NT2/D1 (cell line): ENCODE measurements at regions not wholly inside any gene's neighbourhood (a gene's known extent, or its start where the extent isn't known, plus 50 kb on each side); places are given as distances from the start of the nearest gene placed in this dataset.

Experiments
- DNase-seq: peaks from one replicate; pipeline ENCODE4 v3.0.0-alpha.2; 2011; ENCODE audit warnings: low read depth, low spot score
- H3K27me3 ChIP-seq: 2 replicates; pipeline ENCODE4 v1.6.0; 2011; ENCODE audit warnings: mild to moderate bottlenecking; ENCODE audit not compliant: insufficient read length, insufficient read depth
- H3K36me3 ChIP-seq: 2 replicates; pipeline ENCODE4 v1.6.1; 2011; ENCODE audit warnings: mild to moderate bottlenecking, low read length, mixed read lengths; ENCODE audit not compliant: insufficient read depth, insufficient read length
- H3K4me1 ChIP-seq: 2 replicates; pipeline ENCODE4 v1.5.1; 2011; ENCODE audit not compliant: insufficient read depth, insufficient read length
- H3K4me3 ChIP-seq: 2 replicates; pipeline ENCODE4 v1.5.1; 2011; ENCODE audit warnings: low read depth; ENCODE audit not compliant: insufficient read length
- H3K9ac ChIP-seq: 2 replicates; pipeline ENCODE4 v1.6.0; 2011; ENCODE audit warnings: low read depth; ENCODE audit not compliant: insufficient read length
- H3K9me3 ChIP-seq: 2 replicates; pipeline ENCODE4 v1.5.1; 2011; ENCODE audit warnings: mild to moderate bottlenecking, low read length; ENCODE audit not compliant: insufficient read depth
- SUZ12 ChIP-seq: IDR thresholded peaks from 2 replicates; pipeline ENCODE4 v1.6.1; 2011; ENCODE audit not compliant: insufficient read length, insufficient read depth; ENCODE audit errors: extremely low read depth
- YY1 ChIP-seq: IDR thresholded peaks from 2 replicates; pipeline ENCODE4 v1.6.1; 2011; ENCODE audit not compliant: insufficient read length, insufficient read depth
- ZNF274 ChIP-seq: IDR thresholded peaks from 2 replicates; pipeline ENCODE4 v1.6.1; 2011; ENCODE audit warnings: mild to moderate bottlenecking, low read depth, low read length

DNA sequence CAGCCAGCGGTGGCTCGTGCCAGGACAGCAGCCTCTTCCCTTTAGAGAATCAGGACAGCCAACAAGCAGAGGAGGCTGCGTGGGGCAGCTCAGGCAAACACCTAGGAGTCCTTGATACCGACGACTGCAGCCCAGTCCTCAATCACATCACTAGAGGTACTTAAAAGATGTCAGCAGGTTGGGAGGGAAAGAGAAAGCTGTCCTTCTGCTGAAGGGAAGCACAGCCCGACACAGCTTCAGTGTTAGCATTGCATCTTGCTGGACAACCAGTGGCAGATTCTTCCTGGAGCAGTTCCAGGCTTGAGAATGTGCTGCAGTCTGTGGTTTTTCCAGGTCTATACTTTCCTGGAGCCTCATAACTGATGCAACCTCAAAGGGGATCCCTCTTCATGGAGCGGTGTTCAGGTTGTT lies 230.5 kb downstream of the SYK start:
- H3K9me3 ChIP-seq = peaks cover 12% of the 10 kb centered on the region; the same call in 1 of the 2 replicates
- H3K36me3 ChIP-seq = no peaks in the 10 kb centered on the region
- H3K4me1 ChIP-seq = peaks cover 6% of the 10 kb centered on the region
- no peak for DNase-seq
- TF ChIP-seq ZNF274 (no peak), SUZ12 (no peak), YY1 (no peak)
- no peak overlapping the region for H3K4me3 ChIP-seq
- no peaks in the 10 kb centered on the region for H3K27me3 ChIP-seq
- H3K9ac ChIP-seq = no peak overlapping the region

DNA sequence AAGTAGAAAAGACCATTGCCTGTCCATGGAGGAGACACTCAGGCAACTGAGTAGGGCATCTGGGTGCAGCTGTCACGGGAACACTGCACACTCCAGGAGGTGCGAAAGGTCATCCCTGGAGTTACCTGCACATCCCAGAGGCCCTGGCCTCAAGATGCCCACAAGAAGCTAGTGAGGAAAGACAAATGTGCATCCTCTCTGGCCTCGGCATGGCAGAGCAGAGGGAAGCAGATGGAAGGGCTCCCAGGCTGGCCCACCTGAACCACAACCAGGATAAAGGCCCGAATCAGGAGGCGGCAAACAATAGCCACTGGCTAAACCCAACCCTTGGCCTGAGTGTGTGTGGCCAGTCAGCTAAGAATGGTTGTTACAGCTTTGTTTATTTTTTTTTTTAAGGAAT lies 231.7 kb downstream of the SYK start:
- Histone ChIP-seq H3K9ac (no peak overlapping the region), H3K4me3 (no peak overlapping the region), H3K36me3 (no peaks in the 10 kb centered on the region), H3K27me3 (no peaks in the 10 kb centered on the region), H3K4me1 (peaks cover 11% of the 10 kb centered on the region), H3K9me3 (peaks cover 8% of the 10 kb centered on the region; the same call in 1 of the 2 replicates)
- TF ChIP-seq SUZ12 (no peak), YY1 (no peak), ZNF274 (no peak)
- no peak for DNase-seq

DNA sequence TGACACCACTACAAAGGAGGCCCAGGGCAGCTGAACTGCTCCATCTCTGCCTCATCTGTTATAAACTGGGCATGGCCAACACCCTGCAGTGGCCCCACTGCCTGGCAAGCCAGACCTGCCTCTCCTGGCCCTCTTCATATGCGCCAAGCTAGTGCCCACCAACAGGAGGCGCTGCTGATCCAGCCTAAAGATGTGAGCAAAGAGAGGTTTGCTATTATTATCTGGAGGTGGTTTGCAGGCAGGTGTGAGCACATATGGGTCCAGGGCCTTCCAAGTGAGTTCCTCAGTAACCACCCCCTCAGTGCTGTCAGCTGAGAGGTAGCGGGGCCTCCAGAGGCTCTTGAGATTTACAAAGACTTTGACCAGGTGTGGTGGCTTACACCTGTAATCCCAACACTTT lies 232.2 kb downstream of the SYK start:
- no peaks in the 10 kb centered on the region for H3K27me3 ChIP-seq
- no peaks in the 10 kb centered on the region for H3K36me3 ChIP-seq
- H3K9me3 ChIP-seq = peaks cover 3% of the 10 kb centered on the region; the same call in 1 of the 2 replicates
- H3K4me1 ChIP-seq = peaks cover 16% of the 10 kb centered on the region
- DNase-seq = peak; percentile 32
- no peak overlapping the region for H3K4me3 ChIP-seq
- no peak overlapping the region for H3K9ac ChIP-seq
- TF ChIP-seq SUZ12 = no peak
- TF ChIP-seq ZNF274 = no peak
- no peak for TF ChIP-seq YY1

DNA sequence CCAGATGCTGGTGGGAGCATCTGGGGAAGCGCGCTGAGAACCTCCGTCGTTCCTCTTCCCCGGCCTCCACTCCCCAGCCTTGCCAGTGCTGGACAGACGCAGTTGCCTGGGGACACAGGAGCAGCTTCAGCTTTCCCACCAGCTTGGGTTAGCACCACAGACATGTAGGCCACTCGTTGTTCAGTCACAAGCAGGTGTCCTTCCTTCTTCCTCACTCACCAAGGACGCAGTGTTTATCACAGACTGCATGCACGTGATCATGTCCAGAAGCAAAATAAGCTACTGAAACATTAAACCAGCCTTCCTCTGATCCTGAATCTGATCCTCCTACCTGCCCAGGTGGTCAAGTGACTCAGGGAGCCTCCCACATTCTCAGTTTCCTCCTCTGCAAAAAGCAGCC lies 232.9 kb downstream of the SYK start:
- TF ChIP-seq SUZ12 = no peak
- no peak for TF ChIP-seq ZNF274
- TF ChIP-seq YY1 = no peak
- no peak overlapping the region for H3K9ac ChIP-seq
- H3K27me3 ChIP-seq = no peaks in the 10 kb centered on the region
- no peaks in the 10 kb centered on the region for H3K9me3 ChIP-seq
- peaks cover 22% of the 10 kb centered on the region for H3K4me1 ChIP-seq
- no peak overlapping the region for H3K4me3 ChIP-seq
- no peak for DNase-seq
- no peaks in the 10 kb centered on the region for H3K36me3 ChIP-seq

DNA sequence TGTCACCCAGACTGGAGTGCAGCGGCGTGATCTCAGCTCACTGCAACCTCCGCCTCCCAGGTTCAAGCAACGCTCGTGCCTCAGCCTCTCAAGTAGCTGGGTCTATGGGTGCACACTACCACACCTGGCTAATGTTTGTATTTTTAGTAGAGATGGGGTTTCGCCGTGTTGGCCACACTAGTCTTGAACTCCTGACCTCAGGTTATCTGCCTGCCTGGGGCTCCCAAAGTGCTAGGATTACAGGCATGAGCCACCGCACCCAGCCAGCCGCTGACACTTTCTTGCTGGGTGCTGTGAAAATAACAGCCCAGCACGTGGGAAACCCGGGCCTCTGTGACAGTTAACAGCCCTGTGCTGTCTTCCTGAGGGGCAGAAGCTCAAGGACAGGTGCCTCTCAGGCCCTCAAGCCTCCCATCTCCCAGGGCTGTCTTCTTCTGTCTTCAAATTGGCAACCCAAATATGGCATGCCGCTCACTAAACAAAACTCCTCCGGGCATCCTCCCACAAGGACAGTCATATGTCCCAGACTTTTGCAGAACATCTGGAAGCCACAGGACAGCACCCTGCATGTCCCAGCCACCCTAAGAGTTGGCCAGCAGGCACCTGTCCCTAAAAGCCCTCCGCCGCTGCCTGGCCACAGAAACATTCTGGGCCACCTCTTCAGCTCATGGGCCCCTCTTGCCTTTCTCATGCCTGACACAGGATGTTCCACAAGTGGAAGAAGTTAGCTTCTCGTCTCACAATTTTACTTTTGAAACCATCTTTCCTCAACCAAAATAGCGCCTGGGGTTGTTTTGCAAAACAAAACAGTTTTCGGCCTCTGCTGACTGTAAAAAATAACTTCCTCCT lies 233.6 kb downstream of the SYK start:
- Histone ChIP-seq H3K9ac (no peak overlapping the region), H3K27me3 (no peaks in the 10 kb centered on the region), H3K4me1 (peaks cover 22% of the 10 kb centered on the region), H3K9me3 (no peaks in the 10 kb centered on the region), H3K36me3 (no peaks in the 10 kb centered on the region), H3K4me3 (no peak overlapping the region)
- no peak for DNase-seq
- TF ChIP-seq YY1 (no peak), ZNF274 (no peak), SUZ12 (no peak)

DNA sequence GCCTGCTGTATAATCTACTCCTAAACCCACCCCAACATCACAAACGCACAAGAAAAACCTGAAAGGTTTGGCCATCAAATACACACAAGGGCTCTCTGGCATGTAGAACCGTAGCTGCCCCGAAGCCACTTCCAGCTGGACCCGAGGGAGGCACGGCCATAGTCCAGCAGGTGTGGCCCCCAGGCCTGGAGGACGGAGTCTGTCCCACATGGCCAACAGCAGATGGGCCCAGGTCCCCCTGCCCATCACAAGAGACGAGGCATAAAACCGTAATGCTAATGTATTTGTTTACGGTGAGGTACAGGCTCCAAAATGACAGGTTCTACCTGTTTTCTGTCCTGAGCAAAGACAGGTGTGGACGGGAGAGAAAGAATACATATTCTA lies 234.2 kb downstream of the SYK start:
- no peak for TF ChIP-seq SUZ12
- no peak for TF ChIP-seq YY1
- TF ChIP-seq ZNF274 = no peak
- Histone ChIP-seq H3K27me3 (no peaks in the 10 kb centered on the region), H3K9ac (no peak overlapping the region), H3K4me3 (no peak overlapping the region), H3K4me1 (peaks cover 22% of the 10 kb centered on the region), H3K9me3 (no peaks in the 10 kb centered on the region), H3K36me3 (no peaks in the 10 kb centered on the region)
- no peak for DNase-seq

DNA sequence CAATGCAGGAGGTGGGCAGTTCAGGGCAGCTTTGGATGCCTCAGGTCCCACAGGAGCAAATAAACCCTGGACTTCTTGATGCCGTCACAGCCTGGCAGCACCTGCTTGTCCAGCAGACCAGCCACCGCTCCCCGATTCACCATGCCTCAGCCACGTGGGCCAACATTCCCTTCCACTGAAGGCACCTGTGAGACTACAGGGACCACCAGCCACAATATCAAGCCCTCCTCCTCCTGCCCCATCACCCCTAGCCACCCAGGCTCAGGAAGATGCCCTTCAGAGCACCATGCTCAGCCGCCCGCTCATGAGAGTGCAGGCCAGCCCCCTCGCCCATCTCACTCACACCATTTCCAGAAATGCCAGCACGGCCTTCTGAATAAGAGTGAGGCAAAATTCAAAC lies 234.7 kb downstream of the SYK start:
- no peak overlapping the region for H3K4me3 ChIP-seq

More for the DNA sequence above, 234.7 kb downstream of the SYK start:
- Histone ChIP-seq H3K36me3 (no peaks in the 10 kb centered on the region), H3K27me3 (no peaks in the 10 kb centered on the region), H3K9me3 (no peaks in the 10 kb centered on the region), H3K9ac (no peak overlapping the region), H3K4me1 (peaks cover 22% of the 10 kb centered on the region)
- DNase-seq = no peak
- no peak for TF ChIP-seq ZNF274
- no peak for TF ChIP-seq SUZ12
- no peak for TF ChIP-seq YY1
